HG03378 (cell line): ENCODE measurements at regions not wholly inside any gene's neighbourhood (a gene's known extent, or its start where the extent isn't known, plus 50 kb on each side); places are given as distances from the start of the nearest gene placed in this dataset.

Experiments used
- ATAC-seq: cut with Tn5 transposase; IDR thresholded peaks from one replicate; pipeline ENCODE4 v1.9.1; 2021; ENCODE audit warnings: mild to moderate bottlenecking, moderate library complexity; ENCODE audit not compliant: unreplicated experiment

DNA sequence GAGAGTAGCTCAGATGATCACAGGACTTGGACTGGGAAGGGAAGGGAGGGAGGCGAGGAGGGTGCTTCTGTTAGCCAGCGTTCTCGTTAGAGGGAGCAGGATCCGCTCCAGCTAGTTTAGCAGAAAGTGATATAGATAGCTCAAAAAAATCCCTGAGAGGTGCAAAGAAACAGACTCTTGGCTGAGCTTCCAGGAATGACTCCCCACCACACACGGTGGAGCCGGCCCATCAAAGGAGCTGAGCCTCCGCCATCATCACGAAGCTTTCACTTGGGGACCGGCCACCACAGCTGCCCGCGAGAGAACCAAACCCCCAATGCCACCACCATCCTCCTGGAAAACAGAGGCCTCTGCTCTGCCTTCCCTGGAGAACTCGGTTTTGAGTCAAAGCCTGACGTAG is 124.6 kb upstream of the BCL2L14 start:
- ATAC-seq: no peak

GRCh38 chr12:11947213-11947612 is 123.5 kb upstream of the BCL2L14 start:
- ATAC-seq: no peak

GRCh38 chr12:11949738-11950411 is 120.9 kb upstream of the BCL2L14 start:
- ATAC-seq: no peak

GRCh38 chr12:11951209-11951608 is 119.5 kb upstream of the BCL2L14 start:
- ATAC-seq: no peak

DNA sequence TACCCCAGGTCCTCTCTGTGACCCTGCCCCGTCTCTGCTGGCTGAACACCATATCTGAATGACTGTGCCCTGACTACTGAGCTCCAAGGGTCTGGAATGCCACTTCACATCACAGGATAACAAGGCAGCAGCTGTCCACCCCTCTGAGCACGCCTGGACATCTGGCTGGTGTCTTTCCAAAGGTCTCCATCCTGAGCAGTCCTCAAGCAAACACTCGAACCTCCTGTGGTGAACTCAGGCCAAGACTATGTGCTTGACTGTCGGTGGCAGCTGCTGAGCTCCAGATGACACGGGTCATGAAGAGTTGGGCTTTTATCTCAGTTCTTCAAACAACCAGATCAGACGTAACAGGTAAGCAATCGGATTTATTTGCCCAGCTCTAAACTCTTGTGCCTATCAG is 117.2 kb upstream of the BCL2L14 start:
- no peak for ATAC-seq

DNA sequence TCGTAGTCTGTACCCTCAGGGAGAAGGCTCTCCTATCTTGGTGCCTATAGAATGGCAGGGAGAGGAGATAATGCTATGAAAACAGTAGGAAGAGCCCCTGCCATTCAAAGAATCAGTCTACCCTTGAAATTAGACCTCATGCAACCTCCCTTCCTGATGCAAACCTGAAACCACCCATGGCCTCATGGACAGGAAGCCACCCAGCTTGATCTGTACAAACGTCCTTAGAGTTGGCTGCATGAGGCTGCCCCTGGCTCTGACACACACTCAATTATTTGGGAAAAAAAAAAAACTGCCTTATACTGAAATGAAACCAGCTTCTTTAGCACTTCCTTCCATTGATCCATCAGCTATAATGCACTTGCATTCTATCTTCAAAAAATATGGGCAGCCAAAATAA is 116.6 kb upstream of the BCL2L14 start:
- no peak for ATAC-seq

GRCh38 chr12:11958221-11959091 is 112.3 kb upstream of the BCL2L14 start:
- ATAC-seq: no peak

- ATAC-seq: no peak
Observed at GRCh38 chr12:11959117-11959823, 111.5 kb upstream of the BCL2L14 start.

DNA sequence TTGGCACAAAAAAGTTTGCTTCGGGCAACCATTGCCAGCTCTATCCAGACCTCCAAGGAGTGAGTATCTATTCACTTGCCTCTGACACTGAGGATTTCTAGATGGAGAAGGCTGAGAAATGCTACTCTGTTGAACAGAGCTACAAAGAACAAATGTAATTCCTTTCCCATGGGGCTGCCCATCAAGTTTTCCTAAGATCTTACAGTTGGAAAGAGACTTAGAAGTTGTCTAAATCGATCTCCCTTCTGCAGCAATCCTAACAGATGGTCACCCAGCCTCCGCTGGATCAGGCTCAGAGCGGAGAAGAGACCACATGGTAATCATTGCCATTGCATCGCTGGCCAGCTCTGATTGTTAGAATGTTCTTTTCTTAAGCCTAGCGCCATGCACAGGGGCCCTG is 110.1 kb upstream of the BCL2L14 start:
- no peak for ATAC-seq

DNA sequence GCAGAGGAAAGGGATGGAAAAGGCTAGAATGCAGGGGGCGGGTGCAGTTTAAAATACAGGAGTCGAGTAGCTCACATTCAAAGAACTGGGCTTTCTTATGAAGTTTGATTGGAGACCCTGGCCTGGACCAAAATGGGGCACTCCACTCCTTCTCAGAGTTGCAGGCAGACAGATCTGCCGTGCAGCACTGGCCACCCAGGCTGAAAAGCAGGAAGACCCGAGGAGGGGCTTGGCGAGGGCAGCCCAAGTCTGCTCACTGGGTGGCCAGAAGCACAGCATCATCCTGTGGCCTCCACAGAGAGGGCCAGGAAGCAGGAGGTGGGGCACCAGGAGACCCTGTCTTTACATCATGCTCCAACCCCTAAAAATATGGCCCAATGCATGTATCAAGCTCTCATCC is 109.1 kb upstream of the BCL2L14 start:
- no peak for ATAC-seq

DNA sequence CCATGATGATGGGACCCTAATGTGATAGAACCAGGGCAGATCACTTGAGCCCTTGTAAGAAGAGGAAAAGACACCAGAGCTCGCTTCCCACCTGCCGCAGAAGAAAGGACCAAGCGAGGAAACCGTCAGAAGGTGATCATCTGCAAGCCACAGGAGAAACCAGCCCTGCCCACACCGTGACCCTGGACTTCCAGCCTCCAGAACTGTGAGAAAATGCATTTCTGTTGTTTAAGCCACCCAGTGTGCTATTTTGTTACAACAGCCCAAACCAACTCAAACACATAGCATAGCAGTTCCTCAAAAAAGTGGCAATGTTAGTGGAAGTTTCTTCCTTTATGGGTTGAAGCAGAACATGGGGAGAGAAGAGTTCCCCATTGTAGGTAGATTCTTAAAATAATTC is 107.9 kb upstream of the BCL2L14 start:
- no peak for ATAC-seq

GRCh38 chr12:11963841-11964471 is 106.8 kb upstream of the BCL2L14 start:
- ATAC-seq: no peak

DNA sequence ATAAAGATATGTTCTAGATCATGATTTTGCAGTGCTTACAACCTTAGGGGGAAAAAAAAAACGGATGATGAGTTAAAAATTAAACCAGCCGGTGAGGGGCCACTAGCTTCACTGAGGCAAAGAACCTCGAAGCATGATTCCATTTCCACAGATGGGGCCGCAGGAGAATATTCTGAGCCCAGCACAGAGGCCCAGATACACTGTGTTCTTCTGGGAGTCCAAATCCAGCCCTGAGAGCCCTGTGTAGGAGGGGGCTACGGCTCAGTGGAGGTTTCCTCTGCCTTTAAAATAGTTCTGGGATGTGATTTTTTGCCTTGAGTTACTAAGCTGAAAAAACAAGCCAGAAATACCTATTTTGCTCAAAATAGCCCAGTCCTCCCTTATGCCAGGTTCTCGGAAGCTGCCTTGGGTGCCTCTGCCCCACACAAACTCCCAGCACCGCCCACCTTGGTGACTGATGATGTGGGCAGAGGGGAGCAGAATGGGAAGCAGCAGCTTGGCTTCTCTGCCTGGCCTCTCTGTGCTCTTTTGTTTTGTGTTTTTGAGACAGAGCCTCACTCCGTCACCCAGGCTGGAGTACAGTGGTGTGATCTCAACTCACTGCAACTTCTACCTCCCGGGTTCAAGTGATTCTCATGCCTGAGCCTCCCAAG is 105.4 kb upstream of the BCL2L14 start:
- ATAC-seq: no peak

DNA sequence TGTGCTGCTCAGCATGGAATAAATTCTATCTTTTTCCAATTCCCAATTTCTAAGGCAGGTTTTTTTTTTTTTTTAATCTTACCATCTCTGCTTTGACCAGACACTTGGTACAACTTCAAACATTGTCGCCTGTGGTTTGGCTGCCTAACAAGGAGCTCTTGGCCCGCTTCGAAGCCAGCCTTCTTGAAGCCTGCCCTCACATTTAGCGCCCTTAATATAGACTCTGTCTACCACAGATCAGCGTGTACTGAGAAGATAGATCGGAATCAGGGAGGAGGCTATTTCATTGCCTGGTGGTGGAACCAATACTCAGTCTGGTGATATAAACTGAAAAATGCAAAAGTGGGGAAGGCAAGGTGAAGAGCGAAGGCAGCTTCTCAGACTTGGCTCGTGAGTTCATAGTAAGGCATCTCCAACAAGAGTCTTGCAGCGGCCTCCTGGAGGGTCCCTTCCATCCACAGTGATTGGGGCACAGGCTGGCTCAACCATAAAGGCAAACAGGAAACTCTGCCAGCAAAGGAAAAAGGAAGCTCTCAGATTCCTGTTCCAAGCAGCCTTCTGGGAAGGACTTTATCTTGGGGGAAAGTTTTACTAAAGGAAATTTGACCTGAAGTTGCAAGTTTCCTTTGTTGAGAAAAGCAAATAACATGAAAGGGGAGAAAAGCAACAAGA is 103.2 kb upstream of the BCL2L14 start:
- ATAC-seq: no peak

GRCh38 chr12:11968048-11968383 is 102.7 kb upstream of the BCL2L14 start:
- ATAC-seq: no peak

DNA sequence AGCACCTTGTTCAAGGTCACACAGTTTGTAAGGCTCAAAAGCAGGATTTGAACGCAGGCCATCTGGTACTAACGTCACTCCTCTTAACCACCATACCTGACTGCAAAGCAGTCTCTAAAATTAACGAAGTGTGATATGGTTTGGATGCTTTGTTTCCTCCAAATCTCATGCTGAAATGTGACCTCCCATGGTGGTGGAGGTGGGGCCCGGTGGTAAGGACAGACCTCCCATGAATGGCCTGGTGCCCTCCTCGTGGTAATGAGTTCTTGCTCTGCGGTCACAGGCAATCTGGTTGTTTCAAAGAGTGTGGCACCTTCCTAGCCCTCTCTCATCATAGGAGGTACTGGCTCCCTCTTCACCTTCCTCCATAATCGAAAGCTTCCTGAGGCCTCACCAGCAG is 102.2 kb upstream of the BCL2L14 start:
- no peak for ATAC-seq

DNA sequence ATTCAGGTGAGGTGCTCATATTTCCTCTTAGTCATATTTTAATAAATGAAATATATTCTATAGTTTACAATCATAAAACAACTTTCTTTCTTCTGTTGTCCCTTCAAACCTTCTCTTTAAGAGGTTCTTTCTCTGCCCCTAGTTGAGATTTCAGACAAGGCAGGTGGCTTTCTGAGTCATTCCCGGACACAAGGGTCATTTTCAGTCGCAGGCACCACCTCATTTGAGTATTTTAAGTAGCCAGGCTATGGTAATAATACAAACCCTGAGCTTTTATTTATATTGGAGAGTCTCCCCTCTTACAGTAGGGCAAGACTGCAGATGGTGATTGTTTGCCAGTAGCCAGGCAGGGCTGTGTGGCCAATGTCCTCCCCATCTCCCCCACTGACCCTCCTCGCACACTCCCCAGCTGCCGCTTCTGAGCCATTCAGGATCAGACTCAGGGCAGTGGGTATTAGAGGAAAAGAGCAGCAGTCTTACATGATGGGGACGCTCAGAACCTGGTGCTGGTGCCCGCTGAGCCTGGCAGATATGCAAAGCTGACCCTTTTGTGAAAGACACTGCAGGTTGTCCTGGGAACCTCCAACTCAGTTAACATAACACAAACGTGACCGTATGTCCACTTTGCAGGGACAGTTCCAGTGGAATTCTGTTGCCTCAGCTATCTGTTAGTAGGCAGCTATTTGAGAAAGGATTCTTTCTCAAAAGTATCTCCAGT is 101.1 kb upstream of the BCL2L14 start:
- peak; percentile 82 for ATAC-seq

GRCh38 chr12:11970155-11970520 is 100.6 kb upstream of the BCL2L14 start:
- no peak for ATAC-seq

DNA sequence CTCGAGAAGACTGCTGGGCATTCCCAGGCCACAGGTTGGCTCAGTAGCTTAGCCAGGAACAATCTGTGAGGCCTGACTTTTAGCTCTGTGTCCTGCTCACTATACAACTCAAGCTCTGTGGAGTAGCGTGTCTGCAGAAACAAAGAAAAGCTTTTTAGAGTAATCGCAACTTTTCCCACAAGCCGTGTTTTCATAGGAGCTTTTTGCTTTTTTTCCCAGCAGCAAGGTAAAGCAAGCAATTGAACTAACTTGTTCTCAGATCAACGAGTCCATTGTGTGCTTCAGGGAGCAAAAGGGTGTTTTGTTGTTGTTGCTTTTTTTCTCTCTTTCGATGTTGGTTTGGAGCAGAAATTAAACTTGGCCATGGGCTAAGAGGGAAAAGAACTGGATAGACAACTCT is 97.3 kb upstream of the BCL2L14 start:
- no peak for ATAC-seq

- no peak for ATAC-seq
Observed at GRCh38 chr12:11976005-11976404, 94.7 kb upstream of the BCL2L14 start.
